Endothelial cell of umbilical vein (primary cell): ENCODE measurements at regions not wholly inside any gene's neighbourhood (a gene's known extent, or its start where the extent isn't known, plus 50 kb on each side); places are given as distances from the start of the nearest gene placed in this dataset.

Experiments used
- BruUV-seq: library from RNA; stranded (reverse); fragments of 400-500 nt; replicated peaks from 2 replicates; lab custom pipeline; 2021; lab: Mats Ljungman, UMichigan
- CTCF ChIA-PET: fragments of 300-600, 350-600 bp; sonication (Branson Sonifier 250); formaldehyde crosslinking; loops from one replicate; lab custom pipeline; 2021; ENCODE audit warnings: antibody characterized with exemption, inconsistent platforms; lab: Charles Lee
- POLR2A ChIA-PET: fragments of 300-600, 350-600 bp; sonication (Branson Sonifier 250); formaldehyde crosslinking; loops from one replicate; lab custom pipeline; 2021; ENCODE audit warnings: antibody characterized with exemption, inconsistent platforms; lab: Charles Lee
- DNase-seq: peaks from one replicate; pipeline ENCODE4 v3.0.0-alpha.2; 2011; ENCODE audit warnings: low read depth, low spot score
- FAIRE-seq: peaks from 2 replicates; lab custom pipeline; 2011; peaks lifted over from hg19 to GRCh38; lab: Jason Lieb, UNC
- H2AFZ ChIP-seq: 2 replicates; pipeline ENCODE4 v1.6.0; 2012; ENCODE audit warnings: low read depth, low read length, control low read depth, inconsistent platforms
- H3K27ac ChIP-seq: 2 replicates; pipeline ENCODE4 v1.5.1; 2011; ENCODE audit warnings: low read depth, mild to moderate bottlenecking, control low read depth, low read length, moderate library complexity; ENCODE audit not compliant: insufficient read depth
- H3K27me3 ChIP-seq, 2 experiments: 2 replicates each; pipeline versions ENCODE4 v1.6.0 to v1.6.1; 2011; ENCODE audit warnings: low read length in 2 of 2, mixed read lengths in 1 of 2; ENCODE audit not compliant: control insufficient read depth in 2 of 2, insufficient read depth in 2 of 2
- H3K36me3 ChIP-seq, 2 experiments: 2 replicates in 1 of 2; 3 replicates in 1 of 2; pipeline ENCODE4 v1.5.1; 2011; ENCODE audit warnings: low read length in 2 of 2, mild to moderate bottlenecking in 1 of 2, moderate library complexity in 1 of 2; ENCODE audit not compliant: control insufficient read depth in 2 of 2, insufficient read depth in 2 of 2; ENCODE audit errors: extremely low read depth in 1 of 2
- H3K4me1 ChIP-seq: 3 replicates; pipeline ENCODE4 v1.5.1; 2011; ENCODE audit warnings: mild to moderate bottlenecking, low read length; ENCODE audit not compliant: control insufficient read depth, insufficient read depth; ENCODE audit errors: extremely low read depth
- H3K4me2 ChIP-seq: 2 replicates; pipeline ENCODE4 v1.6.1; 2011; ENCODE audit warnings: low read length, control low read depth, mixed read lengths; ENCODE audit not compliant: insufficient read depth
- H3K4me3 ChIP-seq, 3 experiments: fragments of 200-600 bp in 1 of 3; sonication (generic), shearing (Covaris generic) in 1 of 3; replicated peaks in 1 of 3; 2 replicates each; pipeline ENCODE4 v1.5.1; 2011 to 2016; ENCODE audit warnings: control low read depth in 3 of 3, low read length in 3 of 3, mild to moderate bottlenecking in 2 of 3, inconsistent platforms in 1 of 3, low read depth in 1 of 3, moderate library complexity in 1 of 3; ENCODE audit not compliant: insufficient read depth in 1 of 3
- H3K79me2 ChIP-seq: 2 replicates; pipeline ENCODE4 v1.6.0; 2012; ENCODE audit warnings: low read length, inconsistent platforms; ENCODE audit not compliant: control insufficient read depth, insufficient read depth
- H3K9ac ChIP-seq: replicated peaks from 2 replicates; pipeline ENCODE3; 2011; ENCODE audit warnings: low read length, control low read depth; ENCODE audit not compliant: insufficient read depth; ENCODE audit errors: extremely low read depth
- H3K9me1 ChIP-seq: replicated peaks from 3 replicates; pipeline ENCODE4 v1.6.0; 2011; ENCODE audit warnings: mild to moderate bottlenecking, low read length; ENCODE audit not compliant: control insufficient read depth, insufficient read depth; ENCODE audit errors: extremely low read depth
- H3K9me3 ChIP-seq: replicated peaks from 2 replicates; pipeline ENCODE4 v1.5.1; 2012; ENCODE audit warnings: low read length, inconsistent platforms; ENCODE audit not compliant: control insufficient read depth, insufficient read depth
- H4K20me1 ChIP-seq: replicated peaks from 2 replicates; pipeline ENCODE3; 2011; ENCODE audit warnings: mild to moderate bottlenecking, low read length; ENCODE audit not compliant: control insufficient read depth, insufficient read depth; ENCODE audit errors: extremely low read depth
- CTCF ChIP-seq, 2 donors: IDR thresholded peaks; 1 replicate in 1 of 2; 2 replicates in 1 of 2; pipeline ENCODE4 v1.5.1; 2011; ENCODE audit warnings: low read length in 2 of 2, mild to moderate bottlenecking in 2 of 2, moderate library complexity in 2 of 2, control low read depth in 1 of 2, inconsistent platforms in 1 of 2, low read depth in 1 of 2; ENCODE audit not compliant: insufficient read depth in 1 of 2; ENCODE audit errors: extremely low read depth in 1 of 2
- EZH2 ChIP-seq: IDR thresholded peaks from 2 replicates; pipeline ENCODE4 v1.6.1; 2012; ENCODE audit warnings: borderline replicate concordance, low read depth, mild to moderate bottlenecking, moderate library complexity, low read length, inconsistent platforms; ENCODE audit not compliant: severe bottlenecking
- FOS ChIP-seq: IDR thresholded peaks from 2 replicates; pipeline ENCODE4 v1.6.1; 2011; ENCODE audit warnings: mild to moderate bottlenecking, low read length, moderate library complexity, borderline replicate concordance; ENCODE audit not compliant: insufficient read depth
- GATA2 ChIP-seq: IDR thresholded peaks from 2 replicates; pipeline ENCODE4 v1.7.0; 2011; ENCODE audit warnings: low read depth, mild to moderate bottlenecking, moderate library complexity, mixed read lengths, low read length; ENCODE audit not compliant: insufficient read length, insufficient read depth
- JUN ChIP-seq: IDR thresholded peaks from 2 replicates; pipeline ENCODE4 v1.6.1; 2011; ENCODE audit warnings: borderline replicate concordance, low read depth; ENCODE audit not compliant: insufficient read length, insufficient read depth
- MYC ChIP-seq: IDR thresholded peaks from one replicate; pipeline ENCODE4 v1.6.1; 2011; ENCODE audit warnings: mild to moderate bottlenecking, low read depth, low read length
- POLR2A ChIP-seq: IDR thresholded peaks from 2 replicates; pipeline ENCODE4 v1.6.1; 2012; ENCODE audit warnings: low read depth, mild to moderate bottlenecking, control low read depth, low read length
- POLR2AphosphoS5 ChIP-seq: IDR thresholded peaks from 2 replicates; pipeline ENCODE4 v1.6.1; 2012; ENCODE audit warnings: low read depth, mild to moderate bottlenecking, control low read depth, low read length, moderate library complexity; ENCODE audit not compliant: insufficient read depth
- dilution Hi-C: fragments of 300-500 bp; cut with MboI; formaldehyde crosslinking; loops from one replicate; pipeline ENCODE4 v1.15.0; 2019; ENCODE audit warnings: low sequenced_read_pairs; ENCODE audit not compliant: extremely low pct_ligation_motif_present
- intact Hi-C: fragments of 100-400 bp; cut with micrococcal nuclease; formaldehyde crosslinking; loops from one replicate; pipeline ENCODE4 v1.10.0; 2022
- TF ChIP-seq, protein P1 (sequence below): IDR thresholded peaks from 2 replicates; pipeline ENCODE4 v1.6.1; 2011; ENCODE audit not compliant: insufficient read depth, insufficient read length

- Histone ChIP-seq H3K9ac (no peak overlapping the region), H3K79me2 (no peaks in the 10 kb centered on the region), H2AFZ (no peak overlapping the region), H3K4me1 (no peaks in the 10 kb centered on the region), H3K4me2 (no peak overlapping the region), H4K20me1 (no peaks in the 10 kb centered on the region), H3K9me1 (no peaks in the 10 kb centered on the region), H3K36me3 (no peaks in the 10 kb centered on the region), H3K4me3 (no peak overlapping the region), H3K27me3 (no peaks in the 10 kb centered on the region), H3K9me3 (no peaks in the 10 kb centered on the region), H3K27ac (no peak overlapping the region)
- POLR2A ChIA-PET = no interaction called here
- no TSS peak for BruUV-seq
- DNase-seq = no peak
- TF ChIP-seq POLR2A = no peak
- no peak for TF ChIP-seq POLR2AphosphoS5
- TF ChIP-seq, protein P1, sequence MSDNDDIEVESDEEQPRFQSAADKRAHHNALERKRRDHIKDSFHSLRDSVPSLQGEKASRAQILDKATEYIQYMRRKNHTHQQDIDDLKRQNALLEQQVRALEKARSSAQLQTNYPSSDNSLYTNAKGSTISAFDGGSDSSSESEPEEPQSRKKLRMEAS = no peak
- no peak for TF ChIP-seq CTCF (IDR thresholded peaks at IDR 0.05; ENCODE audit: extremely low read depth in 1 of 2, insufficient read depth in 1 of 2, low read depth in 1 of 2, low read length in 2 of 2)
- no peak for TF ChIP-seq EZH2
- TF ChIP-seq GATA2 = no peak
- no peak for TF ChIP-seq MYC
- TF ChIP-seq JUN = no peak
- TF ChIP-seq FOS = no peak
- dilution Hi-C loops = no loop called here
- intact Hi-C loops = no loop called here
- FAIRE-seq = no peak
- CTCF ChIA-PET = no interaction called here
Observed at GRCh38 chr2:147390475-147390874, 454.4 kb upstream of the ACVR2A start.
